SK-N-SH (cell line): ENCODE measurements at regions not wholly inside any gene's neighbourhood (a gene's known extent, or its start where the extent isn't known, plus 50 kb on each side); places are given as distances from the start of the nearest gene placed in this dataset.

ENCODE experiments used
- CTCF ChIA-PET: fragments of 300-600, 350-600 bp; formaldehyde crosslinking; extraction: SDS; loops from one replicate; lab custom pipeline; 2021; lab: Yijun Ruan, JAX
- POLR2A ChIA-PET: fragments of 350-600 bp; sonication (Branson Sonifier 250); formaldehyde crosslinking; extraction: SDS; loops from one replicate; lab custom pipeline; 2020; ENCODE audit warnings: antibody characterized with exemption, inconsistent platforms; lab: Yijun Ruan, JAX
- DNase-seq: peaks from one replicate; pipeline ENCODE4 v3.0.0; 2012
- H2AFZ ChIP-seq: fragments of 200-600 bp; sonication (generic); 2 replicates; pipeline ENCODE4 v1.8.1; 2016; ENCODE audit warnings: antibody characterized with exemption, mild to moderate bottlenecking, low read depth
- H3F3A ChIP-seq: fragments of 200-600 bp; sonication (generic); replicated peaks from 2 replicates; pipeline ENCODE3; 2016; ENCODE audit warnings: antibody characterized with exemption, mild to moderate bottlenecking; ENCODE audit not compliant: insufficient read depth
- H3K27ac ChIP-seq, 2 experiments: fragments of 200-500 bp in 1 of 2; fragments of 200-600 bp in 1 of 2; sonication (Bioruptor generic) in 1 of 2; sonication (generic), shearing (Covaris generic) in 1 of 2; 2 replicates each; pipeline versions ENCODE4 v1.5.1 to v1.6.1; 2014 to 2016; ENCODE audit warnings: low read depth in 2 of 2, inconsistent platforms in 1 of 2, low read length in 1 of 2, mild to moderate bottlenecking in 1 of 2, mixed read lengths in 1 of 2
- H3K27me3 ChIP-seq: fragments of 200-600 bp; sonication (generic), shearing (Covaris generic); 2 replicates; pipeline ENCODE4 v1.6.1; 2016; ENCODE audit warnings: mixed run types; ENCODE audit not compliant: insufficient read depth
- H3K36me3 ChIP-seq, 2 experiments: fragments of 200-500 bp in 1 of 2; fragments of 200-600 bp in 1 of 2; sonication (Bioruptor generic) in 1 of 2; sonication (generic) in 1 of 2; replicated peaks in 1 of 2; 2 replicates each; pipeline versions ENCODE3 to v1.5.1; 2014 to 2016; ENCODE audit warnings: low read length in 1 of 2, mild to moderate bottlenecking in 1 of 2; ENCODE audit not compliant: insufficient read depth in 2 of 2, control insufficient read depth in 1 of 2
- H3K4me1 ChIP-seq, 2 experiments: fragments of 200-500 bp in 1 of 2; fragments of 200-600 bp in 1 of 2; sonication (Bioruptor generic) in 1 of 2; sonication (generic), shearing (Covaris generic) in 1 of 2; 2 replicates each; pipeline versions ENCODE4 v1.5.1 to v1.6.1; 2014 to 2016; ENCODE audit warnings: low read depth in 1 of 2, low read length in 1 of 2, mixed run types in 1 of 2; ENCODE audit not compliant: insufficient read depth in 2 of 2, control insufficient read depth in 1 of 2
- H3K4me2 ChIP-seq: fragments of 200-600 bp; sonication (generic), shearing (Covaris generic); 2 replicates; pipeline ENCODE4 v1.6.1; 2017; ENCODE audit warnings: mixed run types
- H3K4me3 ChIP-seq, 2 experiments: fragments of 200-500 bp in 1 of 2; fragments of 200-600 bp in 1 of 2; sonication (Bioruptor generic) in 1 of 2; sonication (generic), shearing (Covaris generic) in 1 of 2; 2 replicates each; pipeline versions ENCODE4 v1.5.1 to v1.8.1; 2014 to 2016; ENCODE audit warnings: low read depth in 2 of 2, inconsistent platforms in 1 of 2, low read length in 1 of 2, mild to moderate bottlenecking in 1 of 2, mixed read lengths in 1 of 2, moderate library complexity in 1 of 2
- H3K79me2 ChIP-seq: fragments of 200-600 bp; sonication (generic); 2 replicates; pipeline ENCODE4 v1.8.1; 2017; ENCODE audit warnings: mild to moderate bottlenecking; ENCODE audit not compliant: insufficient read depth
- H3K9ac ChIP-seq: fragments of 200-600 bp; sonication (generic); 2 replicates; pipeline ENCODE4 v1.6.1; 2017; ENCODE audit warnings: mixed run types
- H3K9me2 ChIP-seq: fragments of 200-600 bp; sonication (generic); 2 replicates; pipeline ENCODE4 v1.6.1; 2017; ENCODE audit warnings: mixed run types
- H3K9me3 ChIP-seq: fragments of 200-600 bp; sonication (generic); 2 replicates; pipeline ENCODE4 v1.6.1; 2017; ENCODE audit warnings: mixed run types, mild to moderate bottlenecking, moderate library complexity
- H4K20me1 ChIP-seq: fragments of 200-600 bp; sonication (generic); 2 replicates; pipeline ENCODE4 v1.6.1; 2017; ENCODE audit warnings: mild to moderate bottlenecking, mixed run types; ENCODE audit not compliant: insufficient read depth
- ELF1 ChIP-seq: IDR thresholded peaks from 2 replicates; pipeline ENCODE4 v1.4.0; 2012
- EZH2phosphoT487 ChIP-seq: fragments of 200-600 bp; sonication (generic); IDR thresholded peaks from 2 replicates; pipeline ENCODE4 v1.6.1; 2017; ENCODE audit warnings: low read depth, mixed run types, mild to moderate bottlenecking, antibody characterized with exemption, moderate library complexity, borderline replicate concordance
- FOXM1 ChIP-seq: IDR thresholded peaks from 2 replicates; pipeline ENCODE4 v1.4.0; 2012; ENCODE audit warnings: low read depth, mild to moderate bottlenecking
- GABPA ChIP-seq: IDR thresholded peaks from 2 replicates; pipeline ENCODE4 v1.4.0; 2012; ENCODE audit warnings: low read depth, mild to moderate bottlenecking
- GATA2 ChIP-seq: sonication (generic); formaldehyde crosslinking; IDR thresholded peaks from 2 replicates; pipeline ENCODE4 v1.5.0; 2020; ENCODE audit warnings: mild to moderate bottlenecking, missing genetic modification reagents
- MXI1 ChIP-seq: IDR thresholded peaks from 2 replicates; pipeline ENCODE4 v1.6.1; 2012; ENCODE audit warnings: mild to moderate bottlenecking, low read depth, low read length, improper control_type of control experiment
- NFIC ChIP-seq: IDR thresholded peaks from 2 replicates; pipeline ENCODE4 v1.4.0; 2012; ENCODE audit warnings: borderline replicate concordance
- PBX3 ChIP-seq: IDR thresholded peaks from 2 replicates; pipeline ENCODE4; 2012
- RCOR1 ChIP-seq: fragments of 150-350 bp; IDR thresholded peaks from 2 replicates; pipeline ENCODE4 v1.6.1; 2017; ENCODE audit warnings: antibody characterized with exemption, low read length
- RXRA ChIP-seq: IDR thresholded peaks from 2 replicates; pipeline ENCODE4 v1.4.0; 2012; ENCODE audit warnings: low read depth, mild to moderate bottlenecking, borderline replicate concordance
- SMC3 ChIP-seq: IDR thresholded peaks from 2 replicates; pipeline ENCODE4 v1.6.1; 2012; ENCODE audit warnings: low read depth, low read length, improper control_type of control experiment
- TAF1 ChIP-seq: IDR thresholded peaks from 2 replicates; pipeline ENCODE4 v1.6.1; 2012; ENCODE audit warnings: low read depth, mild to moderate bottlenecking, low read length, moderate library complexity, borderline replicate concordance
- ZBTB33 ChIP-seq: IDR thresholded peaks from 2 replicates; pipeline ENCODE4 v1.4.0; 2012; ENCODE audit warnings: low read depth, borderline replicate concordance
- WGBS: methylation state at CpG from one replicate; pipeline ENCODE4 v1.1.6; 2017; ENCODE audit warnings: low lambda C conversion rate; 5-methylcytosine and 5-hydroxymethylcytosine counted together
- TF ChIP-seq, protein P1 (sequence below): IDR thresholded peaks from 2 replicates; pipeline ENCODE4 v1.4.0; 2012; ENCODE audit warnings: low read depth
- TF ChIP-seq, protein P2 (sequence below): fragments of 200-600 bp; sonication (generic); IDR thresholded peaks from 2 replicates; pipeline ENCODE4 v1.6.1; 2017; ENCODE audit warnings: antibody characterized with exemption, mild to moderate bottlenecking, moderate library complexity

DNA sequence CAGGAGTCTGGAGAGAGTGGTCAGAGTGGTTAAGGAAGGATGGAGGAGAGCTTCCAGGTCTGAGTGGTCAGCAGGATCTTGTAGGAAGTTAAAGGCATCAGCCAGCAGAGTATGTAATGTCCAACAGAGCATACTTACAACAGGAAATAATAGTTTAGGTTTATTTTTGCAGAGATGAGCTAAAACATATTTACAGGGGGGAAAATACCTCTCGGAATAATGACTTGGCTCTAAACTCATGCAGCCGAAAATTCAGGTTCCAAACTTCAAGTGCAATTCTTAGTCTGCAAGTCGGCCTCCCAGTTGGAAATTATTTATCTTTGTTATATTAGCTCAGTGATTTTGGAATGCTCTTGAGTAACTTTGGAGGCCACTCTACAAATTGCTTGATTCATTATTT, 385.0 kb upstream of the C2CD4B start:
- no peak overlapping the region for H3K9ac ChIP-seq
- 93% methylated on average over 3 of the region's 3 CpGs for WGBS
- ChIA-PET POLR2A (no interaction called here), CTCF (interaction anchor here (0.9 to 3.6 kb wide), 12 partner anchors 8 to 296 kb away, joined by 3 to 17 read pairs (median 4); no protein-coding TSS in a partner anchor)
- H3K9me3 ChIP-seq = no peaks in the 10 kb centered on the region
- TF ChIP-seq ZBTB33 = no peak
- TF ChIP-seq RXRA = no peak
- TF ChIP-seq MXI1 = no peak
- no peak for TF ChIP-seq GATA2
- TF ChIP-seq SMC3 = no peak
- TF ChIP-seq, protein P1, sequence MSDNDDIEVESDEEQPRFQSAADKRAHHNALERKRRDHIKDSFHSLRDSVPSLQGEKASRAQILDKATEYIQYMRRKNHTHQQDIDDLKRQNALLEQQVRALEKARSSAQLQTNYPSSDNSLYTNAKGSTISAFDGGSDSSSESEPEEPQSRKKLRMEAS = no peak
- no peak for TF ChIP-seq NFIC
- TF ChIP-seq, protein P2, sequence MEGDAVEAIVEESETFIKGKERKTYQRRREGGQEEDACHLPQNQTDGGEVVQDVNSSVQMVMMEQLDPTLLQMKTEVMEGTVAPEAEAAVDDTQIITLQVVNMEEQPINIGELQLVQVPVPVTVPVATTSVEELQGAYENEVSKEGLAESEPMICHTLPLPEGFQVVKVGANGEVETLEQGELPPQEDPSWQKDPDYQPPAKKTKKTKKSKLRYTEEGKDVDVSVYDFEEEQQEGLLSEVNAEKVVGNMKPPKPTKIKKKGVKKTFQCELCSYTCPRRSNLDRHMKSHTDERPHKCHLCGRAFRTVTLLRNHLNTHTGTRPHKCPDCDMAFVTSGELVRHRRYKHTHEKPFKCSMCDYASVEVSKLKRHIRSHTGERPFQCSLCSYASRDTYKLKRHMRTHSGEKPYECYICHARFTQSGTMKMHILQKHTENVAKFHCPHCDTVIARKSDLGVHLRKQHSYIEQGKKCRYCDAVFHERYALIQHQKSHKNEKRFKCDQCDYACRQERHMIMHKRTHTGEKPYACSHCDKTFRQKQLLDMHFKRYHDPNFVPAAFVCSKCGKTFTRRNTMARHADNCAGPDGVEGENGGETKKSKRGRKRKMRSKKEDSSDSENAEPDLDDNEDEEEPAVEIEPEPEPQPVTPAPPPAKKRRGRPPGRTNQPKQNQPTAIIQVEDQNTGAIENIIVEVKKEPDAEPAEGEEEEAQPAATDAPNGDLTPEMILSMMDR = no peak
- no peak for TF ChIP-seq PBX3
- TF ChIP-seq TAF1 = no peak
- no peak for TF ChIP-seq EZH2phosphoT487
- TF ChIP-seq GABPA = no peak
- TF ChIP-seq RCOR1 = no peak
- no peak for TF ChIP-seq FOXM1
- TF ChIP-seq ELF1 = no peak
- TF ChIP-seq, all 33 proteins: peak for 0
- H3K79me2 ChIP-seq = no peaks in the 10 kb centered on the region; the same call in 1 of the 2 replicates
- peaks cover 11% of the 10 kb centered on the region for H3F3A ChIP-seq
- no peak overlapping the region for H3K4me2 ChIP-seq
- H3K4me3 ChIP-seq = no peak overlapping the region
- no peak overlapping the region for H2AFZ ChIP-seq
- DNase-seq = no peak
- no peaks in the 10 kb centered on the region for H3K9me2 ChIP-seq
- no peaks in the 10 kb centered on the region for H4K20me1 ChIP-seq
- no peaks in the 10 kb centered on the region for H3K36me3 ChIP-seq
- H3K27me3 ChIP-seq = no peaks in the 10 kb centered on the region
- peaks cover 6% of the 10 kb centered on the region in 2 experiments; a peak in 2 of 4 replicates for H3K4me1 ChIP-seq
- no peak overlapping the region for H3K27ac ChIP-seq
